GM18499 (cell line): ENCODE measurements at regions not wholly inside any gene's neighbourhood (a gene's known extent, or its start where the extent isn't known, plus 50 kb on each side); places are given as distances from the start of the nearest gene placed in this dataset.

Experiments
- ATAC-seq: cut with Tn5 transposase; IDR thresholded peaks from one replicate; pipeline ENCODE4 v1.9.1; 2021; ENCODE audit warnings: moderate number of reproducible peaks; ENCODE audit not compliant: insufficient read depth, unreplicated experiment

DNA sequence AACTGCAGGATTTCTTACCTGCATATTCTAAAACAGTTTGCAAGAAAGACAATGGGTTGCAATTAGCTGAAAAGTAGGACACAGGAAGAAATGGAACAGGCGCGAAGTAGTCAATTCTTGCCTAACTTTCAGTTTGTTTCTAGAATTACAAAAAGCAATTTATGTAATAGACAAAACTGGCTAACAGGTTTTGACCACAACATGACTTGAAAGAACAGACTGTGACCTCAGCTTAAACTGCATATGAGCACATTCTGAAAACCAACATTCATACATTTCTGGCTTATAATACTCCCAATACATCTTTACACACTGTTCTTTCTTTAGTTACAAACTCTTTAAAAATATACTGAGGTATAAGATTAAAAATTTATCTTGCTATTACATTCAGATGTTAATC lies 405.9 kb upstream of the B3GALT2 start:
- no peak for ATAC-seq

DNA sequence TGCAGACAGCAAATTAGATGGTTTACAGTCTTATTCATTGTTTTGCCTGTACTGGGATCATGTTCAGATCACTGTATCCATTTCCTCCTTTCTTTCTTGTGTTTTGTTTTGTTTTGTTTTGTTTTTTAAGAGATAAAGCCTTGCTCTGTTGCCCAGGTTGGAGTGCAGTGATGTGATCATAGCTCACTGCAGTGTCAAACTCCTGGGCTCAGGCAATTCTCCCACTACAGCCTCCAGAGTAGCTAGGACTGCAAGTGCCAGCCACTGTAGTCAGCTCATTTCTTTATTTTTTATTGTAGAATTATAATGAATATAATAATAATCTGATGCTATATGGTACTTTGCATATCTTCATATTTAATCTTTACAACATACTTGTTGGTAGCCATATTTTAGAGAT lies 403.7 kb upstream of the B3GALT2 start:
- no peak for ATAC-seq

DNA sequence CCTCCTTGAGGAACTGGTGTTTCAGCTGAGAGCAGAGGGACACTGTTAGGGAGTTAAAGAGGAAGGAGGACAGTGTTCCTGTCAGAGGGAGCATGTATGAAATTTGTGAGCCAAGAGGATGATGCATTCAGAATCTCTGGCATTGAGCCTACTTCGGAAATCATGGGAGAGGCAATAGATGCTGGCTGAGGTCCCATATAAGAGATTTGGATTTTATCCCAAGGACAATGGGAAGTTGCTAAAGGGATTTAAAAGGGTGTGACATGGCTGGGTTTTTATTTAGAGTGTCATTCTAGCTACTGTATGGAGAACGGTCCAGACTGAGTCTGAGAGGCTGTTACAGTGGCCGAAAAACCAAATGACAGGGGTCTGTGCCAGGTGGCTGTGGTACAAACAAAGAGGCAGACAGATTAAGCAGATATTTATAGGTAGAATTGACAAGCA lies 403.2 kb upstream of the B3GALT2 start:
- no peak for ATAC-seq

DNA sequence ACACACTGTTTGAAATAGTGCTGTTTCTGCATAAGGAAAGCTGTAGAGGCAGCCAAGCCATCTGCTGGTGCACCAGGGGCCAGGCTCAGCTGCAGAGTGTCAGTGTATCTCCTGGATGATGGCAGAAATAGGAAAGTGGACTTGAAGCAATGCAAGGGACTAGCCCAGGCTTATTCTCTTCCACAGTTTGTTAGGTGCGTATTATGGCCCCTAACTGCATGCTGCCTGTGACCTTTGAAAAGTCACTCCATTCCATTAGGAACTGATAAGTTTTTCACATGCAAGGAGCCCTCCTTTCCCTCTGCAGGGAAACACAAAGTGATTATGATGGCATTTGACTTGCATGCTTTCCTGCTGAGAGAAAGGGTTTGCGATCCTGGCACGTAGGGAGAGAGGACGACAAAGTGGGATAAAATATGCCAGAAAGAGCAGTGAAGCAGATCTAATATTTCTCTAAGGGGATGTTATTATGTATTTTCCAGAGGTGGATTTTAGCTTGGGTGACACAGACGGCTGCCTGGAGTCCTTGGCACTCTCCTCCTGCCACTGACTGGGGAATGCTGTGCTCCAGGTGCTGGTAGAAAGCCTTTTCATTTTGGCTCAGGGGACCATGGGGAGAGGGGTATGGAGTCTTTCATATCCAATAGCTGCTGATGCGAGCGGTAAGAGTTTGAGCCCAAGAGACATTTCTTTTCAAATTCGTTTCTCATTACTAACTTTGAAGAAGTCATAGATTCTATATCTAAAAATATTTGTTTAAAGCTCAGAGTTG lies 402.1 kb upstream of the B3GALT2 start:
- no peak for ATAC-seq

DNA sequence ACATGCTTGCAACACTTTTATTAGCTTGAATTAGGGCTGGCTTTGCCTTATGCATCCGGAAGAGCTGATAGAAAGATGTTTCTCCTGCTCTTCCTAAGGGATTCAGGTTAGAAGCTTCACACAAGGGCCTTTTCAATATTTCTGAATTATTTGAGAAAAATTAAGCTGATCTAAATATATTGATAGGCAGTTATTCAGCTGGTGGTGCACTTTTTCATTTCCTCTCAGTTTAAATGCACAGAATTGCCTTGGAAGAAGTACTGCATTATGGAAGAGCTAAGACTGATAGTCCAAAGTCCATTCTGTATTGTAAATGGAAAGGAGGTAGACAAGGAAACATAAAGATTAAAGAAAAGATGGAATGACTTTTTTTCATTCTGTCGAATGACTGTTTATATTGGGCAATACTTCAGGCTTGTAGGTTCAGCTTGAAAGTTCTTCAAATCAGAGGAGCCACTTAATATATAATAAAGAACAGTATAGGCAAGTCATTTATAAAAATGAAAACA lies 398.4 kb upstream of the B3GALT2 start:
- no peak for ATAC-seq

DNA sequence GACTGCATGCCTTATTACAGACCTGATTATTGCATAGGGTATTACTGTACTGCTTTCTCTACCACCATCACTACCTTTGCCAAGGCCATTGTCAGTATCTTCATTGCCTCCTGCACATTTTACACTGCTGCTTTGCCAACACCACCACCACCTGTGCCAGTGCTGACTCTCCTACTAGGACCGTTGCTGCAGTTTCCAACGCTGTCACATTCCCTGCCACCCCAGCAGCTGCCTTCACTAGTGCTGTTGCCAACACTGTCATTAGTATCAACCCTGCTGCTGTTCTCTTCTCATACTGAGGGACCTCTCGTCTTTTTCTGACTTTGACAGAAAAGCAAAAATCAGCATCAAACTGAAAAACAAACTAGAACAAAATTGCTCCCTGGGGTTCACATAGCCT lies 394.9 kb upstream of the B3GALT2 start:
- no peak for ATAC-seq

DNA sequence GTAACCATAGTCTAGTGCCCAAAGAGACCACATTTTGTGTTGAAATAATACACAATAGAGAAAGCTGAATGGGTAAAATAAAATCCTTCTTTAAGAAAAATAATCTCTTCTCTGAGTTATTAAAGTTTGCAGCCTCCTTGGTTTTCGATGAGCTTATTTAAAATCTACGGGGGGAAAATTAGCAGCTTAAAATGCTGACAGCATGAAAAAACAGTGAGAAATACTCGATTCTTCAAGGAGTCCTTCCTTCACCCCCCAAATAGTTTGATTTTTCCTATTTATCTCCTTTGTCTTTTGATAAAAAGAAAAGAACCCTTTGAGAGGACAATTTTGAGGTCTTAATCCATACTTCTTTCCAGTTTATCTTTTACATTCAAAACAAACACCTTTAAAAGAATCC lies 394.0 kb upstream of the B3GALT2 start:
- ATAC-seq: no peak

DNA sequence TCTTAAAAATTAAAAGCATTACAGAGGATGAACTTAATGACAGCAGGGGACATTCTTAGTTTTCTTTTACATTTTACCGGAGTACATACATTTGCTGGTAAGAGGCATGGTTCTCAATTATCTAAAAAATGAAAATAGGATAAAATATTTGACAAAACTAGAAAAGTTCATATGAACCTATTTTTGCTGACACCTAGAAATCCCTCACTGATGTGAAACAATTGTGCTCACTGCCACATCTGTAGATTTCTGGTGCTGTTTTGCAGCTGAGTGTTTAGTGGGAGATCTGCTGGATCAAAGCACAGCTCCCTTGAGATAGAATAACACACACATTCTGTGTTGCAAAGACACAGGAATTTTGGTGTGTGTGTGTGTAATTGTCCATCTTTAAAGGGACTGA lies 392.9 kb upstream of the B3GALT2 start:
- no peak for ATAC-seq

DNA sequence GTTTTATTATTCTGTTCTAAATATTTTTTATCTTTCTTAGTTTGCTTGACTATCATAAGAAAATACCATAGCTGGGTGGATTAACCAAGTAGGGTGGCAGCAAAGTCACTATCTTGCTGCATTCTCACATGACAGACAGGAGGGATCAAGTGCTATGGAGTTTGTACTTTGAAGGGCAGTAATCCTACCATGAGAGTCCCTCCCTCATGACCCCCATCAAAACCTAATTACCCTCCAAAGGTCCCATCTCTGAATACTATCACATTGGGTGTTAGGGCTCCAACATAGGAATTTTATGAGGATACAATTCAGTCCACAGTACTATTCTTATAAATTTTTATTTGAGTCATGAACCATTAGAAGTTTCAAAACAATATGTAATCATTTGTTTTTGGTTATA lies 388.5 kb upstream of the B3GALT2 start:
- ATAC-seq: no peak

DNA sequence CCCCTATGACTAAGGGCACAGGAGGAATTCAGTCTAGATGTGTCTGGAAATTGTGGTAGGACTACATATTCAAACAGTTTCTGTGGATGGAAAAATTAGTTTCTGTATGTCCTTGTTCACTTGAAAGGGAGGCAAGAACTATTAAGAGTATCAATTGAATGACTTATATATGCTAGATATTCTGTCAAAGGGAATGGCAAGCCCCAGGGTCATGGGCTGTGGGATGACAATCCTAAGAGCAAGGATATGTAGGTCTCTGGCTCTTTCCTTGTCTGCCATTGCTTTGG lies 383.5 kb upstream of the B3GALT2 start:
- ATAC-seq: no peak

DNA sequence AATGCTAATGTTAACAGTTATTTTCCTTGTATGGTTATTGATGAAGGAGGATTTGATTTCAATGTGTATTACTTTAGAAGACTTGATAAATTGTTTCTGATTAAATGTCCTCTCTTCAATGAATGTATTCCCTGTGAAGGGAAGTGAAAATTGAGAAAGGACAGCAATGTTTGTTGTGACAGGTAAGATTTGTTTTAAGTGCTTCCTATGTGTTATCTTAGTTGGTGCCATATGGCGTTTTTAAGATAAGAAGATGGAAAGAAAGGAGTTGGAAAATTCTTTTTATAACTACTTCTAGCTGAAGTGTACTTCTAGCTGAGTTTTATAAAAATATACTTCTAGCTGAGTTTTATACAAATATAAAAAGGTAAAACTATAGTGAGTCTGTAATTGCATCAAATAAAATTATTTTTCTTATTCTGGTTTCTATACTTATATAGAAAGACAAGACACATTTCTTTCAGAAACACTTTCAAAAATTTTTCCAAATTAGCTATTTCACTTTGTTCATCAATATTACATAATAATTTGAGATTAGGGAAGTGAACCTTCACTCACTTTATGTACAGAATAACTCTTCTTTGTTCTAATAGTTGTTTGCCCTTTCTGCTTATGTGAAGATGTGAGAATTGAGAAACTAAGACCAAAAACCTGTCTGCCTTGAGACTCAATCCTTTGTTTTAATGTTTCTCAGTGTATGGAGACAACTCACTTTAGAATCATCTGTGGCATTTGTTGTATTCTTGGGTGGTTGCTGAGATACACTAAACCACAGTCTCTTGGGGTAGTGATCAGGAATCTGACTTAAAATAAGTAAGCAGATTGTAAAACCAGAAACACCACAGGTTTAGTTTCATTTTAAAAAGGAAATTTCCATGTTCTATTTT lies 382.9 kb upstream of the B3GALT2 start:
- ATAC-seq: peak; percentile 66

DNA sequence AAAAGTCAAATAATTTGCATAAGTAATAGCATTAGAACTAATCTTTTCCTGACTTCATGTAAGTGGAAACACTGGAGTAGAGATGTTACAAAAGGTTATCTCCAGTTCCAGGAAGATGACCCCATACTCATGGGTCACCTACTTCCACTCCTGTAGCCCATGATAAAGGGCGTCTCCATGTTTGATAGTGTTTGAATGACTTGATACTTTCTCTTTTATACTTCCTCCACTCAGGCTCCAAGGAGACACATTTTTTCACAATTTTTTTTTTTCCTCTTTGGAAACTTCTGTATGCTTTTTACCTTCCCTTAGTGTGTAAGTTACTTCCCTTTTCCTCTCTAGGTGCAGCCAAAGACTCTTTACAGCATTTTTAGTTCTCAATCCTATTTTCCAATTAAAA lies 382.1 kb upstream of the B3GALT2 start:
- no peak for ATAC-seq

DNA sequence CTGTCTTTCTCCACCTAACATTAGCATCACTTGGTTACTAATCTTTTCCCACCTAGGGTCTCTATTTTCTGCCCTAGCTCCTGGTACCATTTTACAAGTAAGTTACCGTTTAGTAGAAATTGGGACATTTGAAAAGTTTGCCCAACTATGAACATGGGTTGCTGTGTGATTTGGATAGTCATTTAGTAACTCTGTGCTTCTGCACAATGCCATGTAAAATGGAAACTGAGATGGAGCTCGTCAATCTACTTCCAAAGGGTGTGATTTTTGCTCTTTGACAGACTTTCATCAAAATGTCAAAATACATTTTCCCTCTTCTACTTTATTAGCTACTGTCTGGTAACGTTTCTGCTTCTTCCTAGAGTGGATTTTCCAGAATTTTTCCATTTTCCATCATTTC lies 381.5 kb upstream of the B3GALT2 start:
- ATAC-seq: no peak

DNA sequence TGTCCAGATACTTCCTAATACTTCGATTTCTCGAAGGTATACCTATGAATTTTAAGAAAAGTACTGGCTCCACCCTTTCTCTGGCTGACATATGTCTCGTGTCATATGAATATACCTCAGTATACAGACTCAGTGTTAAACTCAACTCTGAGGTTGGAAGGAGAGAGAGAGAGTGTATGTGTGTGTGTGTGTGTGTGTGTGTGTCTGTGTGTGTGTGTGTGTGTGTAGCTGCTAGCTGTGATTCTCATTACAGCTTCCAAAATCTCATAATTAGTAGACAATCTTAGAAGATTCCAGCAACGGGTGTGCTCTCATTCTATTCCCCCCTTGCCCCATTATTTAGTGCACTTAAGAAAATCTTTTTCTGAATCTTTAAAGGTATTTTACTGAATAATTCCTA lies 380.3 kb upstream of the B3GALT2 start:
- ATAC-seq: no peak

DNA sequence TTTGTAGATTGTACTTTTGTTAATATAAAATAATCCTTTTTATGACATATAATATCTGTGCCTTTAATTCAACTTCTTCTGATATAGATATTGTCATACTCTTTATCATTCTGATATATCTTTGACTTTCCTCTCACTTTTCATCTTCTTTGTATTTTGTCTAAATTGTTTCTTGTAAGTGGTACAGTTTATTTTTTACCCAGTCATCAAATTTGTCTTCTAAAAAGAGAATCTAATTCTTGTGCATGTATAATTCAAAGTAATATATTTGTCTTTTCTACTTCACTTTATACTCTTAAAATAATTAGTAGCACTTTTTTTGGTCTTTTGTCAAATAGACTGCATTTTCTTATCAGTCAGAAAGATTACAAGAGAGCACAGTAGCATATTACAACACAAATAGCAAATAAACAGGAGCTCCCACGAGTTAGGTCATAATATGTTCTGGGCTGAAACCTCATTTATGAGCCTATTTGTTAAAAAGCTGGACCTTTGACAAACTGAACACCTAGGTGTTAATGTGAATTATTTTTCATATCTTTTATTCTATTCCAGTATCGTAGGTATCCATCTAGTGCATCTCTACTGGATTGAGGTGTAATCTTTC lies 379.7 kb upstream of the B3GALT2 start:
- no peak for ATAC-seq

DNA sequence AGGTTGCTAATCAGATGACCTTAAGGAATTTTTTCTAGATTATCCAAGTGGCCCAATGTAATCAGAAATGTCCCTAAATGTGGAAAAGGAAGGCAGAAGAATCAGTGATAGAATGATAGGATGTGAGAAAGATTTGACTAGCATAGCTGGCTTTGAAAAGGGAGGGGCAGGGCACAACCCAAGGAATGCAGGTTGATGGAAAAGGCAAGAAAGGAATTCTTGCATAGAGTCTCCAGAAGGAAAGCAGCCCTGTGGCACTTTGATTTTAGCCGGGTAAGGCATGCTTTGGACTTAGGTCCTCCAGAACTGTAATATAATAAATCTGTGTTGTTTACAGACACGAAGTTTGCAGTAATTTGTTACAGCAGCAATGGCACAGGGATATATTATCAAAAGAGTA lies 375.7 kb upstream of the B3GALT2 start:
- no peak for ATAC-seq

DNA sequence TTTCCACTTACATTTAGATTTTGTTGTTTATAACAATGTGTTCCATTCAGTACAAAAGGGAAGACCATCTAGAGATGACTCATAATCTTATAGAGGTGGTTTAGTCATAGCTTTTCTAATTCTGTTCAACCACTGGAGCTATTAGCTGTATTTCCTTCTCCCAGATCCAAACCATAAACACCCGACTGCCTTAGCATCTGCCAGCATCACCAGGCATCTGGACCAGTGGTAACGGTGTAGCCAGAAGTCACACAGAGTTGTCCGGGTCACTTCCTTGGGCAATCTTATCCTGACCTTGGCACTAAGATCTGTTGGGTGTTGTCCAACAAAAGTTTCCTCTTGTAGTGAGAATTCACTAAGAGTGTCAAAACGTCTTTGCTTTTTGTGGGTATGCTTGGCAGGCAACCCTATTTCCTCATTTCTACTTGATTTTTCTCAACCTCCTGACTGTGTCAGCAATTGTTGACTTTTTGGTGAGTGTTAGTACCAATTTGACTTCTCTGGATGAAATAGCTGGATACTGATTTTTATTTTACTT lies 372.1 kb upstream of the B3GALT2 start:
- no peak for ATAC-seq

DNA sequence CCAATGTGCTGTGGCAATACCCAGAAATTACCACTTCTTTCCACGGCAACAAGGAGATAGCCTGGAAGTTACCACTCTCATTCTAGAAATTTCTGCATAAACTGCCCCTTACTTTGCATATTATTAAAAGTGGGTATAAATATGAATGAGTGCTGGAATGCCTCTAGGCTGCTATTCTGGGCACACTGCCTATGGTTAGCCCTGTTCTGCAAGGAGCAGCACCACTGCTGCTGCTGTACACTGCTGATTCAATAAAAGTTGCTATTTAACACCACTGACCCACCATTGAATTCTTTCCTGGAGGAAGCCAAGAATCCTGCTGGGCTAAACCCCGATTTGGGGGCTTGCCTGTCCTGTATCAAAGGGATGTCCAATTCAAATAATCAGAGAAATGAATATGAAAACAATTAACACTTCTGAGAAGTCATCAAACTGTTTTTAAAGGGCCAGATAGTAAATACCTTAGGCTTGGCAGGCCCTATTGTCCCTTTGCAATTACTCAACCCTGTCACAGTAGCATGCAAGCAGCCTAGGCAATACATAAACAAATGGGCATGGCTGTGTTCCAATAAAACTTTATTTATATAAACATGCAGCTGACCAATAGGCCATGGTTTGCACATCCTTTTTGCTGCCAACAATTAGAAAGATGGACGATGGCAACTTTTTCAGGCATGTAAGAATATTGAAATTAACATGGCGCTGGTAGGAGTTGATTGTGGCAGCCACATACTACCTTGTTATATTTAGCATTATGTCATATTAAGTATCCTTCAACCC lies 369.4 kb upstream of the B3GALT2 start:
- no peak for ATAC-seq

DNA sequence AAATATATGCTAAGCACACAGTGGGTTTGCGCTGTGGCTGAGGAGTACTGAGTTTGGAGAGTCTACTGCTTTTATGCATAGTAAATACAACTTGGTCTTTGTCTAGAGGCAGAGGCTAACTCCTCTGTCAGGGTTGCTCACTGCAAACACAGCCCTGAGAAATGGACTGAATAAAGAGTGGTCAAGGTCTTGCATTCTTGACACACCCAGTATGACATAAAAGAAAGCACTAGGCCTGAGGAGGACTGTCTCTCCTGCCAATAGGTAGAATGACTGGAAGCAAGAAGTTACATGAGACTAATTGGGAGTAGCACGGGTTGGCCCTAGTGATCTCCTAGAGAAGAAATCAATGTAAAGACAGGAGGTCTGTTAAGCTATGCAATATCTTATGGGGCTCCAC lies 367.2 kb upstream of the B3GALT2 start:
- ATAC-seq: no peak

DNA sequence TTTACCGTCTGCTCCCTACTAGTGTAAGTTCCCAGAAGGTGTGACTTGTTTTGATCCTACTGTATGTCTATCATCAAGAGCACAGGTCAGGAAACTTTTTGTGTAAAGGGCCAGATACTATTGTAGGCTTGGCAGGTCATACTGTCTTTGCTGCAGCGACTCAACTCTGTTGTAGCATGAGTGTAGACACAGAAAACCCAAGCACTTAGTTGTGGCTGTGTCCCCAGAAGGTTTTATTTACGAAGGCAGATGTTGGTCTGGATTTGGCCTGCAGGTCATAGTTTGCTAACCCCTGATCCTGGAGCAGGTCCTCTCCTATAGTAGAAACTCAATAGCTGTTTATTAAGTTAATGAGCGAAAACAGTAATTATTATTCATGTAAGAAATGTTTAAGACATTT lies 365.9 kb upstream of the B3GALT2 start:
- ATAC-seq: no peak
